Mucosa of descending colon (tissue), 3 donors: ENCODE measurements at regions not wholly inside any gene's neighbourhood (a gene's known extent, or its start where the extent isn't known, plus 50 kb on each side); places are given as distances from the start of the nearest gene placed in this dataset.

Experiments
- ATAC-seq: fragments of 200-7000 bp; cut with Tn5 transposase; one replicate; pipeline ENCODE4 v1.9.1; 2020; ENCODE audit warnings: mild to moderate bottlenecking, moderate library complexity
- DNase-seq, 3 donors: peaks; one replicate each; pipeline ENCODE4 v3.0.0-alpha.2; 2020
- H3K36me3 ChIP-seq: fragments of 200-600 bp; one replicate; pipeline ENCODE4 v1.8.0; 2021; ENCODE audit warnings: low read depth, mild to moderate bottlenecking
- H3K4me1 ChIP-seq: fragments of 200-600 bp; one replicate; pipeline ENCODE4 v1.8.0; 2021; ENCODE audit warnings: low read depth, mild to moderate bottlenecking
- H3K4me3 ChIP-seq: fragments of 200-600 bp; one replicate; pipeline ENCODE4 v1.8.0; 2021; ENCODE audit warnings: mild to moderate bottlenecking
- H3K9me3 ChIP-seq: fragments of 200-600 bp; one replicate; pipeline ENCODE4 v1.8.0; 2021; ENCODE audit warnings: mild to moderate bottlenecking
- intact Hi-C, 2 donors: fragments of 100-400 bp; cut with DNase I in 1 of 2; cut with micrococcal nuclease in 1 of 2; formaldehyde crosslinking; loops; one replicate each; pipeline versions ENCODE4 v1.11.0 to v1.11.1; 2022; cut with DNase I, micrococcal nuclease
- TF ChIP-seq, protein P1 (sequence below): fragments of 200-600 bp; IDR thresholded peaks from one replicate; pipeline ENCODE4 v1.8.0; 2022; ENCODE audit warnings: antibody characterized with exemption, mild to moderate bottlenecking
- donor health status: DM: no; HTN: no; CAD: no; lungs with moderate emphysema.
- donor health status: DM: no; HTN: no; CAD: no.
- donor health status: DM: no; HTN: yes; CAD: no.

DNA sequence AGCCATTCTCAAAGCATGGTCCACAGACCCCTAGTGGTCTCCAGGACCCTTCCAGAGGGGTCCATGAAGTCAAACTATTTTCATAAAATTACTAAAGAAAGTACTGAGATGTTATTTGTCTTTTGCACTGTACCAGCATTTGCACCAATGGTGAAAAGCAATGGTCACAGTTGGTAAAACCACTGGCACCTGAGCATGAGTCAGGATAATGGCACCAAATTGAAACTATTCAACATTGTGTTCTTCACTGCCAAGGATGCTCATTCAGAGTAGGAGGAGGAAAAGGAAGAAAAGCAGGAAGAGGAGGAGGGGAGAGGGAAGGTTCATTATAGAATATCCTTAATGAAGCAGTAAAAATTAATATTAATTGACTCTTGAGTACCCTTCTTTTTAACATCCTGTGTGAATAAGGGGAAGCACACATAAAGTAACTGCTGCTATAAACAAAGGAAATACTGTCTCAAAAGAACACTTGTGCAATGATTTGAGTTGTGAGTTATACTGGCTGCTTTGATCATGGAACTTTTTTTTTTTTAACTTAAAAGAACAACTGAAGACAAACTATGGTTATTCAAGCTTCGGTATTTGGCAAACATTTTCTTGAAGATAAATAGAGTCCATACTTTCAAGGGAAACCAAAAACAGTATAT lies 60.2 kb downstream of the MPP7 start:
- Histone ChIP-seq H3K4me1 (no peaks in the 10 kb centered on the region), H3K36me3 (no peaks in the 10 kb centered on the region), H3K4me3 (no peak overlapping the region), H3K9me3 (no peaks in the 10 kb centered on the region)
- ATAC-seq: no peak
- no peak for DNase-seq
- TF ChIP-seq, protein P1, sequence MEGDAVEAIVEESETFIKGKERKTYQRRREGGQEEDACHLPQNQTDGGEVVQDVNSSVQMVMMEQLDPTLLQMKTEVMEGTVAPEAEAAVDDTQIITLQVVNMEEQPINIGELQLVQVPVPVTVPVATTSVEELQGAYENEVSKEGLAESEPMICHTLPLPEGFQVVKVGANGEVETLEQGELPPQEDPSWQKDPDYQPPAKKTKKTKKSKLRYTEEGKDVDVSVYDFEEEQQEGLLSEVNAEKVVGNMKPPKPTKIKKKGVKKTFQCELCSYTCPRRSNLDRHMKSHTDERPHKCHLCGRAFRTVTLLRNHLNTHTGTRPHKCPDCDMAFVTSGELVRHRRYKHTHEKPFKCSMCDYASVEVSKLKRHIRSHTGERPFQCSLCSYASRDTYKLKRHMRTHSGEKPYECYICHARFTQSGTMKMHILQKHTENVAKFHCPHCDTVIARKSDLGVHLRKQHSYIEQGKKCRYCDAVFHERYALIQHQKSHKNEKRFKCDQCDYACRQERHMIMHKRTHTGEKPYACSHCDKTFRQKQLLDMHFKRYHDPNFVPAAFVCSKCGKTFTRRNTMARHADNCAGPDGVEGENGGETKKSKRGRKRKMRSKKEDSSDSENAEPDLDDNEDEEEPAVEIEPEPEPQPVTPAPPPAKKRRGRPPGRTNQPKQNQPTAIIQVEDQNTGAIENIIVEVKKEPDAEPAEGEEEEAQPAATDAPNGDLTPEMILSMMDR: no peak
- intact Hi-C loops: loop anchor here in 1 of 2 donors (10.0 kb wide), 1 partner anchor 498 kb away; the partner anchor contains the start of gene MKX

DNA sequence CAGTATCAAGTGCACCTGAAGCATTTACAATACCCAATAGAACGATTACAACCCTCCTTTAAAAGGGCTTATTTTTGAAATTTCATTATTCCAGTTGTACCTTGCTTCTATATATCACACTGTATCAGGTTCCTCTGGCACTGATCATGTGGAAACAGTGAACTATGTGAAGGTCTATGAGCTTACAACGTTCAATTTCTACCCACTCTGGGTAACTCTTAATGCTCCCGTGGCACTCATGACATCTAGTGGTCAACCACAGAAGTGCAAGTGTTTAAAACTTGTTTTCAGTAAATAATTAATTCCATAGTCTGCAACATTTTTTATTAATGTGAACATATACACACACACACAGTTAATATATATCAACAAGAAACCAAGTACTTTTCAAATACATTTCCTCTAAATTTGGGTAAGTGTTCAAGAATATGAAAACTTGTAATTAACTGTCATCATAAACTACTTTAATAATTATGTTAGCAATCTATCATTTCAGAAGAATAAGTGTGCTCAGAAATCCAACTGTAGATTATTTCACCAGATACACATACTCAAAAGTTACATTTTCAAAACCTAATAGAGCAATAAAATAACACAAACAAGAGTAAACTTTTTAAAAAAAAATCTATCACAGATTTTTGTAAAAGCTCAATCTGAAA lies 61.0 kb downstream of the MPP7 start:
- Histone ChIP-seq H3K9me3 (no peaks in the 10 kb centered on the region), H3K36me3 (no peaks in the 10 kb centered on the region), H3K4me1 (no peaks in the 10 kb centered on the region), H3K4me3 (no peak overlapping the region)
- ATAC-seq: peak; percentile 76
- peak in 1 of 3 donors; percentile 58 for DNase-seq
- intact Hi-C loops: loop anchor here in 1 of 2 donors (10.0 kb wide), 1 partner anchor 497 kb away; the partner anchor contains the start of gene MKX
- TF ChIP-seq, protein P1: peak; percentile 86

DNA sequence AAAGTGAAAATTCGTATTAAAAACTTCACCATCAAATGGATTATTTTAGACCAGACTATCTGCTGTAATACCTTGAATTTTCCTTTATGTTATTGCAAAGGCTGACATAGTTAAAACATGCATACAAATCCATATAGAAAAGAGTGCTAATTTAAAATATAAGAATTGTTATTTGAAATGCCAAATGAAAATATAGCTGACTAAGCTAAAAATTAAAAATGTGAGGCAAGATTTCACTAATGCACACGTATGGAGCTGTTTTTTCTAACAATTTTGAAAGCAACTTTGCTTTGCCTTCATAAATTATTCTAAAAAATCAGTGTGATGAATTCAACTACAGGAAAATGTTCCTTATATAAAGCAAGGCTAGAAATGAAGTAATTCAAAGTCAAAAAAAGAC lies 62.5 kb downstream of the MPP7 start:
- Histone ChIP-seq H3K4me3 (no peak overlapping the region), H3K36me3 (no peaks in the 10 kb centered on the region), H3K9me3 (no peaks in the 10 kb centered on the region), H3K4me1 (no peaks in the 10 kb centered on the region)
- TF ChIP-seq, protein P1: no peak
- ATAC-seq: no peak
- intact Hi-C loops: loop anchor here in 1 of 2 donors (10.0 kb wide), 1 partner anchor 496 kb away; the partner anchor contains the start of gene MKX
- no peak for DNase-seq

DNA sequence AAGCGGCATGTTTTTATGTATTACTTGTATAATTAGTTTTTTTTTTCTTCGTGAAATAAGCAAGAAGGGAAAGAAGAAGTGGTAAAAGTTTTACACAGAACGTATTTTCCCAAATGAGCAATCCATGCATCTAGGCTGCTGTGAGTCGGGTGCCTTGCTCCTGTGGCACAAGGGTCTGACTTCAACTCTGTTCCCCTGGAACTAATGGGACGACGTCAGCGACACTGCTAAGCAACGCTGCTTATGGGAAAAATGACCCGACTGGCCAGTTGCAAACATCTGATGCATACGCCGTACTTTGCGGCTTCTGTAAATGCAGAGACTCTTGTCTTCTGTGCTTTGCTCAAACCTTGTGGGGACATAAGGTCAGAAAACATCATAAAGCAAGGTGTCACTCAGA lies 66.3 kb downstream of the MPP7 start:
- ATAC-seq: no peak
- Histone ChIP-seq H3K4me1 (no peaks in the 10 kb centered on the region), H3K9me3 (no peaks in the 10 kb centered on the region), H3K4me3 (no peak overlapping the region), H3K36me3 (no peaks in the 10 kb centered on the region)
- intact Hi-C loops: no loop called here
- TF ChIP-seq, protein P1: no peak
- no peak for DNase-seq

DNA sequence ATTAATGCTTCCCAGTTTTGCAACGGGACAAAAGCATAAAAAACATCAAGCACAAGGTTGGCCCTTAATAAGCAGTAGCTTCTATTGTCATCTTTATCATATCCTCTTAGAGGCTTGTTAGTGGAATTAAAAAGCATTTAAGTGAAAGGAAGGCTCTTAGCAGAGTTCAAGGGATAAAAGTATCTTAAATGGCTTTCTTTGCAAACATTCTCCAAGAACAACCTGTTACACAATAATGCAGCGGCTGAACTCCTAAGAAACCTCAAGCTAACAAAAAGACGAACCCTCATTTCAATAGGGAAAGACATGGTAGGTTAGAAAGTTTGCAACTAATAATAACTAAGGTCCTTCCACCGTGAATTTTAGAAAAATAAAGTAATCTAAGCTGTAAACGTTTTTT lies 82.1 kb downstream of the MPP7 start:
- TF ChIP-seq, protein P1: no peak
- no peaks in the 10 kb centered on the region for H3K4me1 ChIP-seq
- DNase-seq: no peak
- no peak for ATAC-seq
- H3K4me3 ChIP-seq: no peak overlapping the region
- H3K9me3 ChIP-seq: no peaks in the 10 kb centered on the region
- H3K36me3 ChIP-seq: no peaks in the 10 kb centered on the region
- intact Hi-C loops: no loop called here
